NCI-H345 treated with DMSO at 0.1 percent for 48 hours (cell line): ENCODE measurements at regions not wholly inside any gene's neighbourhood (a gene's known extent, or its start where the extent isn't known, plus 50 kb on each side); places are given as distances from the start of the nearest gene placed in this dataset.
A peak's percentile ranks its signal among the peaks of the same experiment; 100 is the strongest.
"Not testable (repeated sequence)": the region's sequence is repeated elsewhere in the genome, so short reads cannot be mapped to it uniquely, and the experiment has no call there.

ENCODE experiments used
- DNase-seq: peaks from one replicate; lab custom pipeline; 2025; ENCODE audit not compliant: unreplicated experiment; lab: John Stamatoyannopoulos, UW

- no peak for DNase-seq
Observed at GRCh38 chr14:103230658-103231334, 103.2 kb upstream of the EIF5 start.

DNA sequence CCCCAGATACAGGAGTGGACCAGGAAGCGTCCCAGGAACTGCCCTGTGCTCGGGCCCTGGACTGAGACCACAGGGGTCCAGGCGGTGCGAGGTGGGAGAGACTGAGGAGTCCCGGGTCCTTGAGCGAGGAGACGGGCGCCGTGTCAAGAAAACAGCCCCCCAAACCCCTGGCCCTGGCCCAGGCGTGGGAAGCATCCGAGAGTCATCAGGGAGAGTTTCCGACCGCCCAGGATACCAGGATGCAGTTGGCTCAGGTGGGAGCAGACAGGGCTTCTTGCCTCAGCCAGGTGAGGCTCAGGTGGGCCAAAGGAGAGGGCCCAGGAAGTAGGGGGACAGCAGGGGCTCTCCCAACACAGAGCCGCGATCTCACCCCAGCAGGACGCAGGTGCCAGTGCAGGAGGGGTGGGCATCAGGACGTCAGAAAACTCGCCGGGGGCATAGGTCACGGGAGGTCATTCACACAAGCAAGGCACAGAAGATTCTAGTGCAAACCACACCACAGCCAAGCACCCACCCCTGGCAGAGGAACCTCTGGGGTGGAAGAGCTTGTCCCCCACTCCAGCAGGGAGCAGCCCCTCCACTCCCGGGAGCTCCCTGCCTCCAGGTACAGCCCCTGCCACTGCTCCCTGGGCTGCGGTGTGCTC lies 102.5 kb upstream of the EIF5 start:
- DNase-seq = no peak

GRCh38 chr14:103232031-103232808 lies 101.8 kb upstream of the EIF5 start:
- DNase-seq = peak; percentile 78

DNA sequence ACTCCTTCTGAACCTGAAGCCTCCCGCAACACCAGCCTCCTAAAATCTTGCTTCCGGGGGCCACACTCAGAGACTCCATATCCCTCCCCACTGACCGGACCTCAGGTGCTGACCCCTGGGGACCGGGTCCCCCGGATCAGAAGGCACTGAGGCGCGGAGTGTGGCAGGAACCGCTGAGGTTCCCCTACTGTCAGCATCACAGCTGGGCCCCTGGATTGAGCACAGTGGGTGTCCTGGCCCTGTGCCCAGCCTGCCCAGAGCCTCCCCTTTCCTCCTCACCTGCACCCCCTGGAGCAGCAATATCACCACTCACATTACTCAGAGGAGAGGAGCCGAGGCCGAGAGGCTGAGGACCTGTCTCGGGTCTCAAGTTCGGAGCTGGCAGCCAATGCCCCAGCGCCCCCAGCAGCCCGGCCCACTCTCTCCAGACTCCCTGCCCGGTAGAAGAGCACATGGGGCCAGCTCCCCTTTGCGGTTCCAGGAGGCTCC lies 101.2 kb upstream of the EIF5 start:
- peak; percentile 78 for DNase-seq

DNA sequence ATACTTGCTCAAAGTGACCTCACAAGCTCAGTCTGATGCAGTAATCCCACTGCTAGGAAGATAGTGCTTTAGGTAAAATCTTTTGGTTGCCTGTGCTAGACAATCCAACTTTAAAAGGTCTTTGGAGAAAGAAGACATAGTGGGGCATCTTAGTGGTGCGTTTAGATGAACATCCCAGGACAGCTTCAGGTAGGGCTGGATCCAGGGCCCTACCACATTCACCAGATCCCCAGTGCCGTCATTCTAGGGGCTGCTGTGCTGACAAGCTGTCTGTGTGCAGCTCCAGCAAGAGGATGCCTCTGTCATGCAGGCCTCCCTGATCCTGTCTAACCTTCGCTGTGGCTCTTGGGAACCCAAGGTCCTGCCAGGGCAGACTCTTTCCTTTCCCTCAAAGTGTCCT lies 100.7 kb upstream of the EIF5 start:
- DNase-seq = no peak

GRCh38 chr14:103234826-103235225 lies 99.2 kb upstream of the EIF5 start:
- DNase-seq = not testable (repeated sequence)

GRCh38 chr14:103235506-103235905 lies 98.5 kb upstream of the EIF5 start:
- DNase-seq = not testable (repeated sequence)

DNA sequence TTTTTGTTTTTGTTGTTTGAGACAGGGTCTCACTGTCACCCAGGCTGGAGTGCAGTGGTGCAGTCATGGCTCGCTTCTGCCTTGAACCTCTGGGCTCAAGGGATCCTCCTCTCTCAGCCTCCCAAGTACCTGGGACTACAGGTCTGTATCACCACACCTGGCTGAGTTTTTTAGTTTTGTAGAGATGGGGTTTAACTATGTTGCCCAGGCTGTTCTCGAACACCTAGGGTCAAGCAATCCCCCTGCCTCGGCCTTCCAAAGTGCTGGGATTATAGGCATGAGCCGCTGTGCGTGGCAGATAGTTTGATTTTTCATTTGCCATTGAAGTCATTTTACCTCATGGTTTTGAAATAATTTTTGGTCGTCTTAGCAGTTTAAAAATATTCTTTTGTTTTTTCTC lies 94.3 kb upstream of the EIF5 start:
- DNase-seq = no peak

GRCh38 chr14:103241531-103241930 lies 92.5 kb upstream of the EIF5 start:
- DNase-seq = no peak

- DNase-seq = no peak
Observed at GRCh38 chr14:103243764-103244737, 90.0 kb upstream of the EIF5 start.

DNA sequence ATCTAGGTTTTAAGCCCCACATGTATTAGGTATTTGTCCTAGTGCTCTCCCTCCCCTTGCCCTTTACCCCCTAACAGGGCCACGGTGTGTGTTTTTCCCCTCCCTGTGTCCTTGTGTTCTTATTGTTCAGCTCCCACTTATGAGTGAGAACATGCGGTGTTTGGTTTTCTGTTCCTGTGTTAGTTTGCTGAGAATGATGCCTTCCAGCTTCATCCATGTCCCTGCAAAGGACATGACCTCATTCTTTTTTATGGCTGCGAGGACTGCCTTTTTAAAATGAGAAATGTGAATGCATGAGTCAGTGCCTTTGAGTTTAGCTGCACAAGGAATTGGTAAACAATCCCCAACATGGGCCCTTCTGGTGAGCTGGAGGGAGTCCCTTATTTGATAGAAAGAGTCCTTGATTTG lies 88.4 kb upstream of the EIF5 start:
- not testable (repeated sequence) for DNase-seq

DNA sequence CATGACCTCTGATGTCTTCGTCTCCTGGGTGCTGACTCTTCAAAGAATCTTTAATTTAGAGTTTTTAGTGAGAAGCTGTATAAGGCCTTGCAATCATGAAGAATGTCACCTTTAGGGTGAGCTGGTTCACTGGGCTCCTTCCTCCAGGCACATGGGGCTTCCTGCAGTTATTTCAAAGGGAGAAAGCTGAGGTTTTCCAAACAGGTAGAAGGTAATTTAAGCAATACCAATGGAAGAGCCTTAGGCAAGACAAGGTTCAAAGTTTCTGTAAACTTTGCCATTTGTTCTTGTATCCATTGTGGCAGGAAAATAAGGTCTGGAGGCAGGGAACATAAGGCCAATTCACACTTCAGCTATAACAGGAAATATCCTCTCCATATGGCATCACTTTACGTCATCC lies 88.0 kb upstream of the EIF5 start:
- DNase-seq = no peak

DNA sequence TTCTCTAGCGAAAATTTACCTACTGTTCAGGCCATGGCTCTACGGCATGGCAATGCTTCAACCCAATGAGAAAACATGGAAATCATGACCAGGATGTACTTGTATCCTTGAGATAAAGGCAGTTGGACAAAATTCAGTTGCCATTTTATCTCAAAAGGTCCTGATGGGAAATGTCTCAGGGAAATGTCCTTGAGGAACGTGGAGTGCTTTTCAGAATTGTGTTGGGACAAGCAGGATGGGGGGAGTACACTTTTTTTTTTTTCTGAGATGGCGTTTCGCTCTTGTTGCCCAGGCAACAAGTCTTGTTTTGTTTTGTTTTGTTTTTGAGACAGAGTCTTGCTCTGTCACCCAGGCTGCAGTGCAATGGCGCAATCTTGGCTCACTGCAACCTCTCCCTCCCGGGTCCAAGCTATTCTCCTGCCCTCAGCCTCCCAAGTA lies 86.8 kb upstream of the EIF5 start:
- no peak for DNase-seq

DNA sequence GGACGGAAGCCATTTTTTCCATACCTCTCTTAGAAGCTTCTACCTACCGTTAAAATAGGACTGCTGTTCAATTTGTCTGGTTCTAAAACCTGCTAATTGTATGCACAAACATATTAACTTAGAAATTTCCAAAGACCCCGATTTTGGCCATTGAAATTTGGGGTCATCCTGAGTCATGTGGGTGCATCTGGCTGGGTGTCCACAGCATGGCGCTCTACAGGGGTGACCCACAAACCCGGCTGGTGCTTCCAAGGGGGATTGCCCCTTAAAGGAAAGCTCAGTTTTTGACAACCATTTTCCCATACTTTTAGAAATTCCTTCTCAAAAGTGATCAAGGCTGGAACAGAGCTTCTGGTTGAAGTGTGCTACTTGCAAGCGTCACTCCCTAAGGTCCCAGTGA lies 83.9 kb upstream of the EIF5 start:
- DNase-seq = no peak

GRCh38 chr14:103250874-103251273 lies 83.2 kb upstream of the EIF5 start:
- no peak for DNase-seq

GRCh38 chr14:103255555-103255954 lies 78.5 kb upstream of the EIF5 start:
- no peak for DNase-seq

DNA sequence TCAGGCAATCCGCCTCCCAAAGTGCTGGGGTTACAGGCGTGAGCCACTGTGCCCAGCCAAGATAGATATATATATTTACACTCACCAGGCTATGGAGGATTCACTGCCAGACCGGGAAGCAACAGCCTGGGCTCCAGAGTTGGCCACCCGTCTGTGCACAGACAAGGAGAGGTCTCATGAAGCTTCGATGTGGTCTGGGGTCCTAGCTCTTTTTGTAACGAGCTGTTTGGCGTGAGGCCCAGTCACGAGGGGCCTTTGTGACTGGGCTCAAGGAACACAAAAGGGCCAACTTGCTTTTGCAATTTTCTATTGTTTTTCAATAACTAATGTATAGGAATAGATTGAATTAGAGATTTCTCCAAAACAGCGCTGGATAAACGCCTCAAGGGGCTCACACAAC lies 77.6 kb upstream of the EIF5 start:
- DNase-seq = no peak

- no peak for DNase-seq
Observed at GRCh38 chr14:103257211-103257962, 76.7 kb upstream of the EIF5 start.

- no peak for DNase-seq
Observed at GRCh38 chr14:103258211-103258610, 75.8 kb upstream of the EIF5 start.

- DNase-seq = no peak
Observed at GRCh38 chr14:103259184-103259583, 74.9 kb upstream of the EIF5 start.
